Pancreas (tissue), 10 donors: ENCODE measurements at regions not wholly inside any gene's neighbourhood (a gene's known extent, or its start where the extent isn't known, plus 50 kb on each side); places are given as distances from the start of the nearest gene placed in this dataset.

Source experiments
- ATAC-seq, 4 donors: fragments of 200-7000 bp; cut with Tn5 transposase; one replicate each; pipeline versions ENCODE4 v1.8.0 to v1.9.1; 2020; ENCODE audit warnings: mild to moderate bottlenecking in 4 of 4, moderate library complexity in 4 of 4
- DNase-seq, 6 donors: peaks; one replicate each; pipeline ENCODE4 v3.0.0-alpha.2; 2020
- FAIRE-seq: peaks from 2 replicates; lab custom pipeline; 2012; peaks lifted over from hg19 to GRCh38; lab: Jason Lieb, UNC
- H3K27ac ChIP-seq, 4 donors: fragments of 200-600 bp; sonication (generic); 1 replicate in 3 of 4; 2 replicates in 1 of 4; pipeline versions ENCODE4 v1.5.0 to v1.8.0; 2020
- H3K27me3 ChIP-seq, 4 donors: fragments of 200-600 bp; one replicate each; pipeline ENCODE4 v1.8.0; 2021
- H3K36me3 ChIP-seq, 3 donors: fragments of 200-600 bp; sonication (generic) in 1 of 3; one replicate each; pipeline versions ENCODE4 v1.5.0 to v1.8.0; 2020 to 2021
- H3K4me1 ChIP-seq, 3 donors: fragments of 200-600 bp; one replicate each; pipeline ENCODE4 v1.8.0; 2021
- H3K4me3 ChIP-seq, 4 donors: fragments of 200-600 bp; sonication (generic) in 2 of 4; one replicate each; pipeline versions ENCODE4 v1.5.0 to v1.8.0; 2020 to 2021
- H3K9me3 ChIP-seq, 4 donors: fragments of 200-600 bp; one replicate each; pipeline ENCODE4 v1.8.0; 2021
- WGBS, 2 donors: extraction: QIAGEN DNeasy Blood & Tissue Kit; methylation state at CpG; one replicate each; pipeline ENCODE4 v1.1.7; 2013; 5-methylcytosine and 5-hydroxymethylcytosine counted together
- intact Hi-C, 3 donors: fragments of 100-400 bp; cut with DNase I; formaldehyde crosslinking; loops; one replicate each; pipeline versions ENCODE4 v1.11.1 to v1.14.2; 2022
- TF ChIP-seq, protein P1 (sequence below), 4 donors: fragments of 200-600 bp; sonication (generic) in 3 of 4; IDR thresholded peaks; one replicate each; pipeline versions ENCODE4 v1.5.0 to v1.8.0; 2021; ENCODE audit warnings: antibody characterized with exemption in 4 of 4
- donor health status: healthy with polysubstance abuse.
- donor health status: DM: no; HTN: no; CAD: no; lungs with moderate emphysema.
- donor health status: DM: no; HTN: no; CAD: no.
- donor health status: control.
- donor health status: control.
- donor health status: Bipolar disorder and iron deficiency.
- donor health status: DM: yes; HTN: yes; CAD: no.
- donor health status: DM: no; HTN: no; CAD: no.
- donor health status: DM: no; HTN: no; CAD: no.
- donor health status: DM: yes; HTN: yes; CAD: no.

- 81 to 86% methylated on average over 4 of the region's 4 CpGs for whole genome bisulfite sequencing, 2 donors
- FAIRE-seq (no peak), DNase-seq (no peak), ATAC-seq (peak in 1 of 4 donors; percentile 25)
- Histone ChIP-seq H3K9me3 (no peaks in the 10 kb centered on the region), H3K27me3 (no peaks in the 10 kb centered on the region), H3K36me3 (no peaks in the 10 kb centered on the region), H3K4me1 (no peaks in the 10 kb centered on the region), H3K4me3 (no peak overlapping the region), H3K27ac (no peak overlapping the region)
- intact Hi-C loops, result no loop called here
- TF ChIP-seq, protein P1, sequence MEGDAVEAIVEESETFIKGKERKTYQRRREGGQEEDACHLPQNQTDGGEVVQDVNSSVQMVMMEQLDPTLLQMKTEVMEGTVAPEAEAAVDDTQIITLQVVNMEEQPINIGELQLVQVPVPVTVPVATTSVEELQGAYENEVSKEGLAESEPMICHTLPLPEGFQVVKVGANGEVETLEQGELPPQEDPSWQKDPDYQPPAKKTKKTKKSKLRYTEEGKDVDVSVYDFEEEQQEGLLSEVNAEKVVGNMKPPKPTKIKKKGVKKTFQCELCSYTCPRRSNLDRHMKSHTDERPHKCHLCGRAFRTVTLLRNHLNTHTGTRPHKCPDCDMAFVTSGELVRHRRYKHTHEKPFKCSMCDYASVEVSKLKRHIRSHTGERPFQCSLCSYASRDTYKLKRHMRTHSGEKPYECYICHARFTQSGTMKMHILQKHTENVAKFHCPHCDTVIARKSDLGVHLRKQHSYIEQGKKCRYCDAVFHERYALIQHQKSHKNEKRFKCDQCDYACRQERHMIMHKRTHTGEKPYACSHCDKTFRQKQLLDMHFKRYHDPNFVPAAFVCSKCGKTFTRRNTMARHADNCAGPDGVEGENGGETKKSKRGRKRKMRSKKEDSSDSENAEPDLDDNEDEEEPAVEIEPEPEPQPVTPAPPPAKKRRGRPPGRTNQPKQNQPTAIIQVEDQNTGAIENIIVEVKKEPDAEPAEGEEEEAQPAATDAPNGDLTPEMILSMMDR (IDR thresholded peaks at IDR 0.05), result no peak
Observed at GRCh38 chr6:138722425-138723371, 50.9 kb upstream of the CCDC28A start.
